ENCODE measurements at regions not wholly inside any gene's neighbourhood (a gene's known extent, or its start where the extent isn't known, plus 50 kb on each side); places are given as distances from the start of the nearest gene placed in this dataset.

- no peaks in the 10 kb centered on the region for H3K9me3 ChIP-seq (ENCODE audit: control insufficient read depth in 5 of 5, low read length in 5 of 5)
- no peak overlapping the region for H3K27ac ChIP-seq (ENCODE audit: low read depth, low read length)
- H3K4me1 ChIP-seq (ENCODE audit: control insufficient read depth in 5 of 5, insufficient read depth in 5 of 5, low read length in 5 of 5), result no peaks in the 10 kb centered on the region
- no peaks in the 10 kb centered on the region for H3K36me3 ChIP-seq (ENCODE audit: control insufficient read depth in 5 of 5, insufficient read depth in 5 of 5, low read length in 5 of 5)
- H3K4me3 ChIP-seq (ENCODE audit: low read depth in 1 of 5, low read length in 5 of 5), result no peak overlapping the region
- H3K27me3 ChIP-seq (ENCODE audit: control insufficient read depth in 5 of 5, insufficient read depth in 4 of 5, low read length in 5 of 5), result no peaks in the 10 kb centered on the region
- H3K9ac ChIP-seq (ENCODE audit: low read length in 5 of 5), result no peak overlapping the region
Observed at GRCh38 chr6:81842254-81842653, 89.8 kb upstream of the TENT5A start.

GRCh38 chr6:81838724-81839426 lies 86.4 kb upstream of the TENT5A start:
- Histone ChIP-seq H3K36me3 (ENCODE audit: control insufficient read depth in 5 of 5, insufficient read depth in 5 of 5, low read length in 5 of 5) (no peaks in the 10 kb centered on the region), H3K27me3 (ENCODE audit: control insufficient read depth in 5 of 5, insufficient read depth in 4 of 5, low read length in 5 of 5) (no peaks in the 10 kb centered on the region)

GRCh38 chr6:81838031-81838430 lies 85.5 kb upstream of the TENT5A start:
- H3K4me1 ChIP-seq (ENCODE audit: control insufficient read depth in 5 of 5, insufficient read depth in 5 of 5, low read length in 5 of 5), result no peaks in the 10 kb centered on the region
- H3K9ac ChIP-seq (ENCODE audit: low read length in 5 of 5), result no peak overlapping the region
- no peaks in the 10 kb centered on the region for H3K27me3 ChIP-seq (ENCODE audit: control insufficient read depth in 5 of 5, insufficient read depth in 4 of 5, low read length in 5 of 5)
- peaks cover 0 to 3% (median 0%) of the 10 kb centered on the region in 5 donors for H3K9me3 ChIP-seq (ENCODE audit: control insufficient read depth in 5 of 5, low read length in 5 of 5)
- H3K36me3 ChIP-seq (ENCODE audit: control insufficient read depth in 5 of 5, insufficient read depth in 5 of 5, low read length in 5 of 5), result no peaks in the 10 kb centered on the region
- H3K4me3 ChIP-seq (ENCODE audit: low read depth in 1 of 5, low read length in 5 of 5), result no peak overlapping the region
- no peak overlapping the region for H3K27ac ChIP-seq (ENCODE audit: low read depth, low read length)

More at GRCh38 chr6:81838724-81839426, 86.4 kb upstream of the TENT5A start:
- Histone ChIP-seq H3K4me1 (ENCODE audit: control insufficient read depth in 5 of 5, insufficient read depth in 5 of 5, low read length in 5 of 5) (no peaks in the 10 kb centered on the region), H3K27ac (ENCODE audit: low read depth, low read length) (no peak overlapping the region), H3K9ac (ENCODE audit: low read length in 5 of 5) (no peak overlapping the region), H3K4me3 (ENCODE audit: low read depth in 1 of 5, low read length in 5 of 5) (no peak overlapping the region), H3K9me3 (ENCODE audit: control insufficient read depth in 5 of 5, low read length in 5 of 5) (peaks cover 0 to 3% (median 0%) of the 10 kb centered on the region in 5 donors)

GRCh38 chr6:81834141-81834681 lies 81.7 kb upstream of the TENT5A start:
- Histone ChIP-seq H3K9me3 (ENCODE audit: control insufficient read depth in 5 of 5, low read length in 5 of 5) (peaks cover 0 to 3% (median 0%) of the 10 kb centered on the region in 5 donors), H3K4me3 (ENCODE audit: low read depth in 1 of 5, low read length in 5 of 5) (no peak overlapping the region), H3K9ac (ENCODE audit: low read length in 5 of 5) (no peak overlapping the region), H3K27me3 (ENCODE audit: control insufficient read depth in 5 of 5, insufficient read depth in 4 of 5, low read length in 5 of 5) (no peaks in the 10 kb centered on the region), H3K4me1 (ENCODE audit: control insufficient read depth in 5 of 5, insufficient read depth in 5 of 5, low read length in 5 of 5) (no peaks in the 10 kb centered on the region), H3K36me3 (ENCODE audit: control insufficient read depth in 5 of 5, insufficient read depth in 5 of 5, low read length in 5 of 5) (no peaks in the 10 kb centered on the region), H3K27ac (ENCODE audit: low read depth, low read length) (no peak overlapping the region)

GRCh38 chr6:81832304-81832703 lies 79.8 kb upstream of the TENT5A start:
- Histone ChIP-seq H3K27ac (ENCODE audit: low read depth, low read length) (no peak overlapping the region), H3K9ac (ENCODE audit: low read length in 5 of 5) (no peak overlapping the region), H3K36me3 (ENCODE audit: control insufficient read depth in 5 of 5, insufficient read depth in 5 of 5, low read length in 5 of 5) (no peaks in the 10 kb centered on the region), H3K27me3 (ENCODE audit: control insufficient read depth in 5 of 5, insufficient read depth in 4 of 5, low read length in 5 of 5) (no peaks in the 10 kb centered on the region), H3K4me3 (ENCODE audit: low read depth in 1 of 5, low read length in 5 of 5) (no peak overlapping the region), H3K9me3 (ENCODE audit: control insufficient read depth in 5 of 5, low read length in 5 of 5) (peaks cover 0 to 7% (median 4%) of the 10 kb centered on the region in 5 donors), H3K4me1 (ENCODE audit: control insufficient read depth in 5 of 5, insufficient read depth in 5 of 5, low read length in 5 of 5) (no peaks in the 10 kb centered on the region)

GRCh38 chr6:81831274-81831673 lies 78.8 kb upstream of the TENT5A start:
- Histone ChIP-seq H3K9ac (ENCODE audit: low read length in 5 of 5) (no peak overlapping the region), H3K27me3 (ENCODE audit: control insufficient read depth in 5 of 5, insufficient read depth in 4 of 5, low read length in 5 of 5) (no peaks in the 10 kb centered on the region), H3K9me3 (ENCODE audit: control insufficient read depth in 5 of 5, low read length in 5 of 5) (peaks cover 0 to 7% (median 4%) of the 10 kb centered on the region in 5 donors), H3K36me3 (ENCODE audit: control insufficient read depth in 5 of 5, insufficient read depth in 5 of 5, low read length in 5 of 5) (no peaks in the 10 kb centered on the region), H3K4me1 (ENCODE audit: control insufficient read depth in 5 of 5, insufficient read depth in 5 of 5, low read length in 5 of 5) (no peaks in the 10 kb centered on the region), H3K27ac (ENCODE audit: low read depth, low read length) (no peak overlapping the region), H3K4me3 (ENCODE audit: low read depth in 1 of 5, low read length in 5 of 5) (no peak overlapping the region)

- no peak overlapping the region for H3K27ac ChIP-seq (ENCODE audit: low read depth, low read length)
- no peaks in the 10 kb centered on the region for H3K4me1 ChIP-seq (ENCODE audit: control insufficient read depth in 5 of 5, insufficient read depth in 5 of 5, low read length in 5 of 5)
- peaks cover 0 to 4% (median 4%) of the 10 kb centered on the region in 5 donors for H3K9me3 ChIP-seq (ENCODE audit: control insufficient read depth in 5 of 5, low read length in 5 of 5)
- no peaks in the 10 kb centered on the region for H3K27me3 ChIP-seq (ENCODE audit: control insufficient read depth in 5 of 5, insufficient read depth in 4 of 5, low read length in 5 of 5)
- no peaks in the 10 kb centered on the region for H3K36me3 ChIP-seq (ENCODE audit: control insufficient read depth in 5 of 5, insufficient read depth in 5 of 5, low read length in 5 of 5)
- H3K9ac ChIP-seq (ENCODE audit: low read length in 5 of 5), result no peak overlapping the region
- no peak overlapping the region for H3K4me3 ChIP-seq (ENCODE audit: low read depth in 1 of 5, low read length in 5 of 5)
Observed at GRCh38 chr6:81826784-81827183, 74.3 kb upstream of the TENT5A start.

GRCh38 chr6:81822568-81822967 lies 70.1 kb upstream of the TENT5A start:
- H3K9ac ChIP-seq (ENCODE audit: low read length in 5 of 5), result no peak overlapping the region
- no peaks in the 10 kb centered on the region for H3K36me3 ChIP-seq (ENCODE audit: control insufficient read depth in 5 of 5, insufficient read depth in 5 of 5, low read length in 5 of 5)
- peaks cover 0 to 3% (median 0%) of the 10 kb centered on the region in 5 donors for H3K4me1 ChIP-seq (ENCODE audit: control insufficient read depth in 5 of 5, insufficient read depth in 5 of 5, low read length in 5 of 5)
- H3K27ac ChIP-seq (ENCODE audit: low read depth, low read length), result no peak overlapping the region
- H3K27me3 ChIP-seq (ENCODE audit: control insufficient read depth in 5 of 5, insufficient read depth in 4 of 5, low read length in 5 of 5), result no peaks in the 10 kb centered on the region
- no peak overlapping the region for H3K4me3 ChIP-seq (ENCODE audit: low read depth in 1 of 5, low read length in 5 of 5)
- H3K9me3 ChIP-seq (ENCODE audit: control insufficient read depth in 5 of 5, low read length in 5 of 5), result peaks cover 0 to 3% (median 2%) of the 10 kb centered on the region in 5 donors

GRCh38 chr6:81821449-81821848 lies 69.0 kb upstream of the TENT5A start:
- no peak overlapping the region for H3K4me3 ChIP-seq (ENCODE audit: low read depth in 1 of 5, low read length in 5 of 5)
- H3K9ac ChIP-seq (ENCODE audit: low read length in 5 of 5), result no peak overlapping the region
- no peak overlapping the region for H3K27ac ChIP-seq (ENCODE audit: low read depth, low read length)
- H3K27me3 ChIP-seq (ENCODE audit: control insufficient read depth in 5 of 5, insufficient read depth in 4 of 5, low read length in 5 of 5), result no peaks in the 10 kb centered on the region
- H3K4me1 ChIP-seq (ENCODE audit: control insufficient read depth in 5 of 5, insufficient read depth in 5 of 5, low read length in 5 of 5), result peaks cover 0 to 3% (median 0%) of the 10 kb centered on the region in 5 donors
- H3K36me3 ChIP-seq (ENCODE audit: control insufficient read depth in 5 of 5, insufficient read depth in 5 of 5, low read length in 5 of 5), result no peaks in the 10 kb centered on the region
- no peaks in the 10 kb centered on the region for H3K9me3 ChIP-seq (ENCODE audit: control insufficient read depth in 5 of 5, low read length in 5 of 5)

- Histone ChIP-seq H3K4me3 (ENCODE audit: low read depth in 1 of 5, low read length in 5 of 5) (no peak overlapping the region), H3K27me3 (ENCODE audit: control insufficient read depth in 5 of 5, insufficient read depth in 4 of 5, low read length in 5 of 5) (no peaks in the 10 kb centered on the region), H3K36me3 (ENCODE audit: control insufficient read depth in 5 of 5, insufficient read depth in 5 of 5, low read length in 5 of 5) (no peaks in the 10 kb centered on the region), H3K27ac (ENCODE audit: low read depth, low read length) (no peak overlapping the region), H3K4me1 (ENCODE audit: control insufficient read depth in 5 of 5, insufficient read depth in 5 of 5, low read length in 5 of 5) (peaks cover 0 to 3% (median 0%) of the 10 kb centered on the region in 5 donors), H3K9me3 (ENCODE audit: control insufficient read depth in 5 of 5, low read length in 5 of 5) (no peaks in the 10 kb centered on the region), H3K9ac (ENCODE audit: low read length in 5 of 5) (no peak overlapping the region)
Observed at GRCh38 chr6:81820980-81821379, 68.5 kb upstream of the TENT5A start.

All from subcutaneous abdominal adipose tissue (tissue), 5 donors.